Glutamatergic neuron (in vitro differentiated cells): ENCODE measurements at regions not wholly inside any gene's neighbourhood (a gene's known extent, or its start where the extent isn't known, plus 50 kb on each side); places are given as distances from the start of the nearest gene placed in this dataset.

Experiments
- DNase-seq: peaks from one replicate; pipeline ENCODE4 v3.0.0; 2022
- H3K27ac Mint-ChIP-seq: one replicate; pipeline ENCODE4 v1.8.0; 2020; ENCODE audit warnings: mild to moderate bottlenecking, mixed read lengths, inconsistent platforms; ENCODE audit not compliant: unreplicated experiment
- H3K27me3 Mint-ChIP-seq: one replicate; pipeline ENCODE4 v1.8.0; 2020; ENCODE audit warnings: mild to moderate bottlenecking, moderate library complexity, mixed read lengths, inconsistent platforms; ENCODE audit not compliant: unreplicated experiment
- H3K36me3 Mint-ChIP-seq: one replicate; pipeline ENCODE4 v1.8.0; 2020; ENCODE audit warnings: mild to moderate bottlenecking, mixed read lengths, inconsistent platforms; ENCODE audit not compliant: unreplicated experiment
- H3K4me1 Mint-ChIP-seq: one replicate; pipeline ENCODE4 v1.8.0; 2020; ENCODE audit warnings: mild to moderate bottlenecking, low read depth, mixed read lengths, inconsistent platforms; ENCODE audit not compliant: unreplicated experiment
- H3K4me3 Mint-ChIP-seq: one replicate; pipeline ENCODE4 v1.8.0; 2020; ENCODE audit warnings: mild to moderate bottlenecking, mixed read lengths, inconsistent platforms; ENCODE audit not compliant: unreplicated experiment
- H3K9me3 Mint-ChIP-seq: one replicate; pipeline ENCODE4 v1.8.0; 2020; ENCODE audit warnings: mild to moderate bottlenecking, moderate library complexity, mixed read lengths, inconsistent platforms; ENCODE audit not compliant: unreplicated experiment
- CTCF ChIP-seq: fragments of 200-600 bp; sonication (generic); IDR thresholded peaks from one replicate; pipeline ENCODE4 v1.5.0; 2021; ENCODE audit not compliant: partially characterized antibody, unreplicated experiment

- TF ChIP-seq CTCF, result no peak
- no peak overlapping the region for H3K4me3 Mint-ChIP-seq
- DNase-seq, result no peak
- H3K9me3 Mint-ChIP-seq, result no peaks in the 10 kb centered on the region
- no peaks in the 10 kb centered on the region for H3K27me3 Mint-ChIP-seq
- no peak overlapping the region for H3K27ac Mint-ChIP-seq
- no peaks in the 10 kb centered on the region for H3K36me3 Mint-ChIP-seq
- peaks cover 20% of the 10 kb centered on the region for H3K4me1 Mint-ChIP-seq
These were observed 77.0 kb upstream of the TMEM132E start for GRCh38 chr17:34502426-34502825.

- Mint-ChIP-seq H3K36me3 (no peaks in the 10 kb centered on the region), H3K27me3 (no peaks in the 10 kb centered on the region), H3K9me3 (no peaks in the 10 kb centered on the region), H3K4me1 (peaks cover 20% of the 10 kb centered on the region), H3K27ac (no peak overlapping the region), H3K4me3 (no peak overlapping the region)
- TF ChIP-seq CTCF, result no peak
- no peak for DNase-seq
These were observed 79.8 kb upstream of the TMEM132E start for GRCh38 chr17:34499576-34499975.

- Mint-ChIP-seq H3K36me3 (no peaks in the 10 kb centered on the region), H3K4me3 (no peak overlapping the region), H3K27ac (peak overlapping the region; percentile 24), H3K27me3 (peaks cover 6% of the 10 kb centered on the region), H3K4me1 (peaks cover 3% of the 10 kb centered on the region), H3K9me3 (peaks cover 2% of the 10 kb centered on the region)
- DNase-seq, result no peak
- TF ChIP-seq CTCF, result no peak
These were observed 85.5 kb upstream of the TMEM132E start for GRCh38 chr17:34493917-34494316.

GRCh38 chr17:34487626-34488025 is 91.8 kb upstream of the TMEM132E start:
- H3K36me3 Mint-ChIP-seq, result no peaks in the 10 kb centered on the region
- no peak for TF ChIP-seq CTCF
- peaks cover 2% of the 10 kb centered on the region for H3K9me3 Mint-ChIP-seq
- peak; percentile 48 for DNase-seq
- no peak overlapping the region for H3K4me3 Mint-ChIP-seq
- H3K27me3 Mint-ChIP-seq, result peaks cover 6% of the 10 kb centered on the region
- no peak overlapping the region for H3K27ac Mint-ChIP-seq
- H3K4me1 Mint-ChIP-seq, result peaks cover 7% of the 10 kb centered on the region

GRCh38 chr17:34486761-34487160 is 92.6 kb upstream of the TMEM132E start:
- Mint-ChIP-seq H3K27ac (no peak overlapping the region), H3K4me1 (peaks cover 6% of the 10 kb centered on the region), H3K36me3 (no peaks in the 10 kb centered on the region), H3K4me3 (no peak overlapping the region), H3K27me3 (peaks cover 6% of the 10 kb centered on the region), H3K9me3 (peaks cover 2% of the 10 kb centered on the region)
- no peak for DNase-seq
- TF ChIP-seq CTCF, result no peak
